SU-DHL-6 (cell line): ENCODE measurements at regions not wholly inside any gene's neighbourhood (a gene's known extent, or its start where the extent isn't known, plus 50 kb on each side); places are given as distances from the start of the nearest gene placed in this dataset.

ENCODE experiments used
- H2AFZ ChIP-seq: fragments of 200-600 bp; sonication (generic); 2 replicates; pipeline ENCODE4 v1.6.1; 2014; ENCODE audit warnings: low read depth, mild to moderate bottlenecking, moderate library complexity, mixed read lengths, antibody characterized with exemption, low read length; ENCODE audit not compliant: severe bottlenecking
- H3F3A ChIP-seq: fragments of 200-600 bp; shearing (Covaris generic); 2 replicates; pipeline ENCODE4 v1.6.0; 2016; ENCODE audit warnings: antibody characterized with exemption, mild to moderate bottlenecking; ENCODE audit not compliant: insufficient read depth
- H3K27ac ChIP-seq: fragments of 200-600 bp; sonication (generic); 2 replicates; pipeline ENCODE4 v1.5.1; 2016; ENCODE audit warnings: low read depth, mild to moderate bottlenecking, low read length, moderate library complexity, mixed read lengths
- H3K27me3 ChIP-seq: fragments of 200-600 bp; sonication (generic), shearing (Covaris generic); 2 replicates; pipeline ENCODE4 v1.6.0; 2014; ENCODE audit warnings: mild to moderate bottlenecking, low read length
- H3K36me3 ChIP-seq: fragments of 200-600 bp; sonication (generic); 2 replicates; pipeline ENCODE4 v1.6.1; 2014; ENCODE audit warnings: mild to moderate bottlenecking, low read length, mixed read lengths
- H3K4me2 ChIP-seq: fragments of 300-600, 200-600 bp; shearing (Covaris generic), sonication (generic); 2 replicates; pipeline ENCODE4 v1.6.0; 2014; ENCODE audit warnings: low read length, low read depth, mild to moderate bottlenecking; ENCODE audit not compliant: poor library complexity, severe bottlenecking
- H3K4me3 ChIP-seq: fragments of 200-600 bp; sonication (generic); 2 replicates; pipeline ENCODE4 v1.5.1; 2014; ENCODE audit warnings: antibody characterized with exemption, low read length, mild to moderate bottlenecking, mixed read lengths; ENCODE audit not compliant: insufficient read depth, poor library complexity, severe bottlenecking
- H3K79me2 ChIP-seq: fragments of 200-600 bp; sonication (generic); 2 replicates; pipeline ENCODE4 v1.6.1; 2014; ENCODE audit warnings: mild to moderate bottlenecking, low read length, moderate library complexity; ENCODE audit not compliant: insufficient read depth
- H3K9ac ChIP-seq: fragments of 200-600 bp; sonication (generic); 2 replicates; pipeline ENCODE4 v1.7.0; 2014; ENCODE audit warnings: mild to moderate bottlenecking, low read length
- H3K9me2 ChIP-seq: fragments of 200-600 bp; sonication (generic); replicated peaks from 2 replicates; pipeline ENCODE4 v1.6.1; 2014; ENCODE audit warnings: low read length; ENCODE audit not compliant: insufficient read depth
- H3K9me3 ChIP-seq: fragments of 200-600 bp; sonication (generic); 2 replicates; pipeline ENCODE4 v1.6.1; 2014; ENCODE audit warnings: low read length, mixed read lengths; ENCODE audit not compliant: insufficient read depth
- H4K20me1 ChIP-seq: fragments of 200-600 bp; sonication (generic); 2 replicates; pipeline ENCODE4 v1.6.1; 2014; ENCODE audit warnings: low read depth, mild to moderate bottlenecking, antibody characterized with exemption, low read length, moderate library complexity, mixed read lengths
- EZH2phosphoT487 ChIP-seq: fragments of 200-600 bp; sonication (generic), shearing (Covaris generic); conservative IDR thresholded peaks from 2 replicates; pipeline ENCODE4 v1.6.1; 2018; ENCODE audit warnings: mild to moderate bottlenecking, antibody characterized with exemption, low read length, moderate library complexity, mixed read lengths
- TF ChIP-seq, protein P1 (sequence below): fragments of 200-600 bp; sonication (generic); IDR thresholded peaks from one replicate; pipeline ENCODE4 v1.5.1; 2017; ENCODE audit warnings: antibody characterized with exemption, mild to moderate bottlenecking, low read length, moderate library complexity; ENCODE audit not compliant: insufficient read depth, poor library complexity, severe bottlenecking

DNA sequence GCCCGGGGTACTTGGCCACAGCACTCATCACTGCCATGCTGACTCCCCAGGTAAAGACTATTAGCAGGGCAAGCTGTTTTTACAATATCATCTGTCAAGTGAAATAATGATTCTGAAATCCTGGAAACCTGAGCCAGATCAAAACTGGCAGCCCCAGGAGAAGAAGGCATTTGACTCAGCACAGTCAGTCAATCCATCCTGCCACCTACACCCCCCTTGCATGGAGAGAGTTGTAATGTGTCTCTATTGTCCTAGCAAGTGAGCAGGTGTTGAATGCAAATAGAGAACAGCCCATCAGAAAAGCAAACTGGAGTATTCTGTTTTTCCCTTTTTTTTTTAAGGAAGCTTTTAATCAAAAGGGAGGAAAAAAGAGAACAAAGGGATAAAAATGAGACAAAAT lies 291.2 kb downstream of the BRINP1 start:
- Histone ChIP-seq H3K4me3 (no peak overlapping the region), H3K9me3 (no peaks in the 10 kb centered on the region), H4K20me1 (no peaks in the 10 kb centered on the region), H3K27me3 (no peaks in the 10 kb centered on the region), H3K36me3 (no peaks in the 10 kb centered on the region), H3K9me2 (no peaks in the 10 kb centered on the region), H3K27ac (no peak overlapping the region), H3K79me2 (no peaks in the 10 kb centered on the region), H2AFZ (no peak overlapping the region), H3K9ac (no peak overlapping the region), H3K4me2 (no peak overlapping the region), H3F3A (no peaks in the 10 kb centered on the region)
- TF ChIP-seq, protein P1, sequence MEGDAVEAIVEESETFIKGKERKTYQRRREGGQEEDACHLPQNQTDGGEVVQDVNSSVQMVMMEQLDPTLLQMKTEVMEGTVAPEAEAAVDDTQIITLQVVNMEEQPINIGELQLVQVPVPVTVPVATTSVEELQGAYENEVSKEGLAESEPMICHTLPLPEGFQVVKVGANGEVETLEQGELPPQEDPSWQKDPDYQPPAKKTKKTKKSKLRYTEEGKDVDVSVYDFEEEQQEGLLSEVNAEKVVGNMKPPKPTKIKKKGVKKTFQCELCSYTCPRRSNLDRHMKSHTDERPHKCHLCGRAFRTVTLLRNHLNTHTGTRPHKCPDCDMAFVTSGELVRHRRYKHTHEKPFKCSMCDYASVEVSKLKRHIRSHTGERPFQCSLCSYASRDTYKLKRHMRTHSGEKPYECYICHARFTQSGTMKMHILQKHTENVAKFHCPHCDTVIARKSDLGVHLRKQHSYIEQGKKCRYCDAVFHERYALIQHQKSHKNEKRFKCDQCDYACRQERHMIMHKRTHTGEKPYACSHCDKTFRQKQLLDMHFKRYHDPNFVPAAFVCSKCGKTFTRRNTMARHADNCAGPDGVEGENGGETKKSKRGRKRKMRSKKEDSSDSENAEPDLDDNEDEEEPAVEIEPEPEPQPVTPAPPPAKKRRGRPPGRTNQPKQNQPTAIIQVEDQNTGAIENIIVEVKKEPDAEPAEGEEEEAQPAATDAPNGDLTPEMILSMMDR: no peak
- TF ChIP-seq EZH2phosphoT487: no peak

DNA sequence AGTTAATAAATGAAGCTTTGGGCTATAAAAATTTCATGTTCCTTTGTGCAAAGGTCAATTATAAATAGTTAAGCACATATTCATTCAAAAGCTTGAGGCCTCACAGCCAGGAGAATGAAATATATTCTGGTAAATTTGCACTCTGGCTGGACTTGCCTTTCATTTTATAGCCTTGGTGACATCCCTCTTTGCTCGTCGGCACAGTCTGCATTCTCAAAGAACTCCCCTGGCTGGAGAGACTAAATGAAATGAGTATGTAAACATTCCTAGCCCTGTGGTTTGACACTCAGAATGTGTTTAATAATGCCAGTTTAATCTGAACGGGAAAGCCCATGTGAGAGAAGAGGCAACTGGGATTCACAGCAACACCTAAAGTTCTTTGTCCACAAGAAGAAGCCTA lies 285.6 kb downstream of the BRINP1 start:
- no peak overlapping the region for H3K9ac ChIP-seq
- TF ChIP-seq EZH2phosphoT487: no peak
- TF ChIP-seq, protein P1: no peak

DNA sequence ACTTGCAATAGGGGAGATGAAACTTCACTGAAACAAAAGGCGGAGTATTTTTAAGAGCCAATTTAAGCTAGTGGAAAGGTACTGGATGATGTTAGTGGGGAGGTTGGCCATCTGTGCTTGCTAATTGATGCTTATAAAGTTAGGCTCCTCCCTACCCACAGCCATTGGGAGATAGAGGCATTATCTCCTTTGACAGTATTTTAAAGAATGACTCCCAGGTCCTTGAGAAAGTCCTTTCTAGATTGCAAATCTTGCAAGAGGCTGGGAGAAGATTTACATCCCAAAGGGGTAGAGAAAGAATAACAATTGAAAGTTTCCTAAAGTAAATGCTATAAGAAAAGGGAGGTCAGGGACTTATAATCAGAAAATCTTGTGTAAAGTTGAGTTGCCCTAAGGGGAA lies 282.6 kb downstream of the BRINP1 start:
- no peaks in the 10 kb centered on the region for H3F3A ChIP-seq
- no peak overlapping the region for H2AFZ ChIP-seq
- TF ChIP-seq, protein P1: no peak
- TF ChIP-seq EZH2phosphoT487: no peak
- H3K36me3 ChIP-seq: no peaks in the 10 kb centered on the region
- no peaks in the 10 kb centered on the region for H3K27me3 ChIP-seq
- H4K20me1 ChIP-seq: no peaks in the 10 kb centered on the region
- no peak overlapping the region for H3K4me2 ChIP-seq
- H3K4me3 ChIP-seq: no peak overlapping the region
- H3K79me2 ChIP-seq: no peaks in the 10 kb centered on the region
- no peak overlapping the region for H3K9ac ChIP-seq
- no peak overlapping the region for H3K27ac ChIP-seq
- no peaks in the 10 kb centered on the region for H3K9me2 ChIP-seq
- H3K9me3 ChIP-seq: no peaks in the 10 kb centered on the region

More for the DNA sequence above, 285.6 kb downstream of the BRINP1 start:
- Histone ChIP-seq H3K4me3 (no peak overlapping the region), H3K9me3 (no peaks in the 10 kb centered on the region), H3K36me3 (no peaks in the 10 kb centered on the region), H3K79me2 (no peaks in the 10 kb centered on the region), H3K9me2 (no peaks in the 10 kb centered on the region), H4K20me1 (no peaks in the 10 kb centered on the region), H3K27me3 (no peaks in the 10 kb centered on the region), H3F3A (no peaks in the 10 kb centered on the region), H3K4me2 (no peak overlapping the region), H3K27ac (no peak overlapping the region), H2AFZ (no peak overlapping the region)
